SK-N-SH (cell line): ENCODE measurements at regions not wholly inside any gene's neighbourhood (a gene's known extent, or its start where the extent isn't known, plus 50 kb on each side); places are given as distances from the start of the nearest gene placed in this dataset.

Source experiments
- CTCF ChIA-PET: fragments of 300-600, 350-600 bp; formaldehyde crosslinking; extraction: SDS; loops from one replicate; lab custom pipeline; 2021; lab: Yijun Ruan, JAX
- POLR2A ChIA-PET: fragments of 350-600 bp; sonication (Branson Sonifier 250); formaldehyde crosslinking; extraction: SDS; loops from one replicate; lab custom pipeline; 2020; ENCODE audit warnings: antibody characterized with exemption, inconsistent platforms; lab: Yijun Ruan, JAX
- DNase-seq: peaks from one replicate; pipeline ENCODE4 v3.0.0; 2012
- H2AFZ ChIP-seq: fragments of 200-600 bp; sonication (generic); 2 replicates; pipeline ENCODE4 v1.8.1; 2016; ENCODE audit warnings: antibody characterized with exemption, mild to moderate bottlenecking, low read depth
- H3F3A ChIP-seq: fragments of 200-600 bp; sonication (generic); replicated peaks from 2 replicates; pipeline ENCODE3; 2016; ENCODE audit warnings: antibody characterized with exemption, mild to moderate bottlenecking; ENCODE audit not compliant: insufficient read depth
- H3K27ac ChIP-seq, 2 experiments: fragments of 200-500 bp in 1 of 2; fragments of 200-600 bp in 1 of 2; sonication (Bioruptor generic) in 1 of 2; sonication (generic), shearing (Covaris generic) in 1 of 2; 2 replicates each; pipeline versions ENCODE4 v1.5.1 to v1.6.1; 2014 to 2016; ENCODE audit warnings: low read depth in 2 of 2, inconsistent platforms in 1 of 2, low read length in 1 of 2, mild to moderate bottlenecking in 1 of 2, mixed read lengths in 1 of 2
- H3K27me3 ChIP-seq: fragments of 200-600 bp; sonication (generic), shearing (Covaris generic); 2 replicates; pipeline ENCODE4 v1.6.1; 2016; ENCODE audit warnings: mixed run types; ENCODE audit not compliant: insufficient read depth
- H3K36me3 ChIP-seq, 2 experiments: fragments of 200-500 bp in 1 of 2; fragments of 200-600 bp in 1 of 2; sonication (Bioruptor generic) in 1 of 2; sonication (generic) in 1 of 2; replicated peaks in 1 of 2; 2 replicates each; pipeline versions ENCODE3 to v1.5.1; 2014 to 2016; ENCODE audit warnings: low read length in 1 of 2, mild to moderate bottlenecking in 1 of 2; ENCODE audit not compliant: insufficient read depth in 2 of 2, control insufficient read depth in 1 of 2
- H3K4me1 ChIP-seq, 2 experiments: fragments of 200-500 bp in 1 of 2; fragments of 200-600 bp in 1 of 2; sonication (Bioruptor generic) in 1 of 2; sonication (generic), shearing (Covaris generic) in 1 of 2; 2 replicates each; pipeline versions ENCODE4 v1.5.1 to v1.6.1; 2014 to 2016; ENCODE audit warnings: low read depth in 1 of 2, low read length in 1 of 2, mixed run types in 1 of 2; ENCODE audit not compliant: insufficient read depth in 2 of 2, control insufficient read depth in 1 of 2
- H3K4me2 ChIP-seq: fragments of 200-600 bp; sonication (generic), shearing (Covaris generic); 2 replicates; pipeline ENCODE4 v1.6.1; 2017; ENCODE audit warnings: mixed run types
- H3K4me3 ChIP-seq, 2 experiments: fragments of 200-500 bp in 1 of 2; fragments of 200-600 bp in 1 of 2; sonication (Bioruptor generic) in 1 of 2; sonication (generic), shearing (Covaris generic) in 1 of 2; 2 replicates each; pipeline versions ENCODE4 v1.5.1 to v1.8.1; 2014 to 2016; ENCODE audit warnings: low read depth in 2 of 2, inconsistent platforms in 1 of 2, low read length in 1 of 2, mild to moderate bottlenecking in 1 of 2, mixed read lengths in 1 of 2, moderate library complexity in 1 of 2
- H3K79me2 ChIP-seq: fragments of 200-600 bp; sonication (generic); 2 replicates; pipeline ENCODE4 v1.8.1; 2017; ENCODE audit warnings: mild to moderate bottlenecking; ENCODE audit not compliant: insufficient read depth
- H3K9ac ChIP-seq: fragments of 200-600 bp; sonication (generic); 2 replicates; pipeline ENCODE4 v1.6.1; 2017; ENCODE audit warnings: mixed run types
- H3K9me2 ChIP-seq: fragments of 200-600 bp; sonication (generic); 2 replicates; pipeline ENCODE4 v1.6.1; 2017; ENCODE audit warnings: mixed run types
- H3K9me3 ChIP-seq: fragments of 200-600 bp; sonication (generic); 2 replicates; pipeline ENCODE4 v1.6.1; 2017; ENCODE audit warnings: mixed run types, mild to moderate bottlenecking, moderate library complexity
- H4K20me1 ChIP-seq: fragments of 200-600 bp; sonication (generic); 2 replicates; pipeline ENCODE4 v1.6.1; 2017; ENCODE audit warnings: mild to moderate bottlenecking, mixed run types; ENCODE audit not compliant: insufficient read depth
- CHD2 ChIP-seq: fragments of 150-350 bp; IDR thresholded peaks from 2 replicates; pipeline ENCODE4 v1.6.1; 2018; ENCODE audit warnings: low read length; ENCODE audit not compliant: partially characterized antibody
- EP300 ChIP-seq, 2 experiments: IDR thresholded peaks; 2 replicates each; pipeline versions ENCODE4 v1.4.0 to v1.6.1; 2012; ENCODE audit warnings: borderline replicate concordance in 1 of 2, low read depth in 1 of 2, low read length in 1 of 2
- FOSL2 ChIP-seq: IDR thresholded peaks from 2 replicates; pipeline ENCODE4 v1.4.0; 2012; ENCODE audit warnings: low read depth, mild to moderate bottlenecking, moderate library complexity, borderline replicate concordance
- FOXJ3 ChIP-seq: sonication (generic); formaldehyde crosslinking; IDR thresholded peaks from 2 replicates; pipeline ENCODE4 v1.5.1; 2020; ENCODE audit warnings: mild to moderate bottlenecking, missing genetic modification reagents
- GABPA ChIP-seq: IDR thresholded peaks from 2 replicates; pipeline ENCODE4 v1.4.0; 2012; ENCODE audit warnings: low read depth, mild to moderate bottlenecking
- GATA2 ChIP-seq: sonication (generic); formaldehyde crosslinking; IDR thresholded peaks from 2 replicates; pipeline ENCODE4 v1.5.0; 2020; ENCODE audit warnings: mild to moderate bottlenecking, missing genetic modification reagents
- IRF3 ChIP-seq: fragments of 150-350 bp; IDR thresholded peaks from 2 replicates; pipeline ENCODE4 v1.6.1; 2016; ENCODE audit warnings: mild to moderate bottlenecking, low read depth, low read length
- JUND ChIP-seq: IDR thresholded peaks from 2 replicates; pipeline ENCODE4 v1.4.0; 2012
- MEF2A ChIP-seq: IDR thresholded peaks from 2 replicates; pipeline ENCODE4 v1.4.0; 2012; ENCODE audit warnings: low read depth, borderline replicate concordance
- MXI1 ChIP-seq: IDR thresholded peaks from 2 replicates; pipeline ENCODE4 v1.6.1; 2012; ENCODE audit warnings: mild to moderate bottlenecking, low read depth, low read length, improper control_type of control experiment
- POLR2AphosphoS5 ChIP-seq: IDR thresholded peaks from 2 replicates; pipeline ENCODE4 v1.6.1; 2012; ENCODE audit warnings: low read depth, low read length
- RAD21 ChIP-seq: IDR thresholded peaks from 2 replicates; pipeline ENCODE4 v1.6.1; 2012; ENCODE audit warnings: mild to moderate bottlenecking, low read length
- RCOR1 ChIP-seq: fragments of 150-350 bp; IDR thresholded peaks from 2 replicates; pipeline ENCODE4 v1.6.1; 2017; ENCODE audit warnings: antibody characterized with exemption, low read length
- REST ChIP-seq: IDR thresholded peaks from 2 replicates; pipeline ENCODE4 v1.6.1; 2012; ENCODE audit warnings: mild to moderate bottlenecking, low read depth, low read length, moderate library complexity
- SIN3A ChIP-seq: IDR thresholded peaks from 2 replicates; pipeline ENCODE4 v1.6.1; 2012; ENCODE audit warnings: low read depth, mild to moderate bottlenecking, low read length, moderate library complexity, borderline replicate concordance
- TEAD4 ChIP-seq: IDR thresholded peaks from 2 replicates; pipeline ENCODE4 v1.4.0; 2012; ENCODE audit warnings: mild to moderate bottlenecking, borderline replicate concordance; ENCODE audit not compliant: insufficient read depth
- WGBS: methylation state at CpG from one replicate; pipeline ENCODE4 v1.1.6; 2017; ENCODE audit warnings: low lambda C conversion rate; 5-methylcytosine and 5-hydroxymethylcytosine counted together
- TF ChIP-seq, protein P1 (sequence below): fragments of 150-350 bp; IDR thresholded peaks from 2 replicates; pipeline ENCODE4 v1.6.1; 2017; ENCODE audit warnings: antibody characterized with exemption, low read length, low read depth, borderline replicate concordance
- TF ChIP-seq, protein P2 (sequence below): IDR thresholded peaks from 2 replicates; pipeline ENCODE4; 2012
- TF ChIP-seq, protein P3 (sequence below): fragments of 200-600 bp; sonication (generic); IDR thresholded peaks from 2 replicates; pipeline ENCODE4 v1.6.1; 2017; ENCODE audit warnings: antibody characterized with exemption, mild to moderate bottlenecking, moderate library complexity

DNA sequence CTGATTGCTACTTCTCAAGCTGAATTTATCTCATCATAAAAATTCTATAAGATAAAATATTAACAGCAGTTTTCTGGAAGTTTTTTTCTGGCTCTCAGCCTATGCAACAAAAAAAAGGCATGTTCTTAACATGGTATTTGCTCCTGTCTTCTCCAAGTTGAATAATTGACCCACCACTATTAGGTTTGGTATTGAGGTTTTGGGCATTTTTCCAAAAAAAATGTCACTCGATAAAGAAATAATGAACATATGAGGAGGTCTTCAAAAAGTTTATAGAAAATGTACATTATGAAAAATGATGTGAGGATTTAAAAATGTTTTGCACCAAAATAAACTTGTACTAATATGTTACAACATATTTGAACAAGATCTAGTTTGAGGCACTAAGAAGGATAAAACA, 808.6 kb upstream of the RAG2 start:
- Histone ChIP-seq H3K27me3 (no peaks in the 10 kb centered on the region), H4K20me1 (no peaks in the 10 kb centered on the region), H2AFZ (no peak overlapping the region), H3K4me1 (no peaks in the 10 kb centered on the region), H3K9me3 (no peaks in the 10 kb centered on the region), H3K9ac (no peak overlapping the region)
- TF ChIP-seq TEAD4 (no peak), GATA2 (CRISPR knock-in tag) (no peak), REST (no peak), EP300 (IDR thresholded peaks at IDR 0.05; ENCODE audit: borderline replicate concordance in 1 of 2, low read depth in 1 of 2, low read length in 1 of 2) (no peak), RCOR1 (no peak), MEF2A (no peak), FOSL2 (no peak), CHD2 (no peak), POLR2AphosphoS5 (no peak), FOXJ3 (CRISPR knock-in tag) (no peak), GABPA (no peak), MXI1 (no peak), RAD21 (no peak), IRF3 (no peak), JUND (no peak), SIN3A (no peak)
- TF ChIP-seq, protein P1, sequence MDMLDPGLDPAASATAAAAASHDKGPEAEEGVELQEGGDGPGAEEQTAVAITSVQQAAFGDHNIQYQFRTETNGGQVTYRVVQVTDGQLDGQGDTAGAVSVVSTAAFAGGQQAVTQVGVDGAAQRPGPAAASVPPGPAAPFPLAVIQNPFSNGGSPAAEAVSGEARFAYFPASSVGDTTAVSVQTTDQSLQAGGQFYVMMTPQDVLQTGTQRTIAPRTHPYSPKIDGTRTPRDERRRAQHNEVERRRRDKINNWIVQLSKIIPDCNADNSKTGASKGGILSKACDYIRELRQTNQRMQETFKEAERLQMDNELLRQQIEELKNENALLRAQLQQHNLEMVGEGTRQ: no peak
- TF ChIP-seq, protein P2, sequence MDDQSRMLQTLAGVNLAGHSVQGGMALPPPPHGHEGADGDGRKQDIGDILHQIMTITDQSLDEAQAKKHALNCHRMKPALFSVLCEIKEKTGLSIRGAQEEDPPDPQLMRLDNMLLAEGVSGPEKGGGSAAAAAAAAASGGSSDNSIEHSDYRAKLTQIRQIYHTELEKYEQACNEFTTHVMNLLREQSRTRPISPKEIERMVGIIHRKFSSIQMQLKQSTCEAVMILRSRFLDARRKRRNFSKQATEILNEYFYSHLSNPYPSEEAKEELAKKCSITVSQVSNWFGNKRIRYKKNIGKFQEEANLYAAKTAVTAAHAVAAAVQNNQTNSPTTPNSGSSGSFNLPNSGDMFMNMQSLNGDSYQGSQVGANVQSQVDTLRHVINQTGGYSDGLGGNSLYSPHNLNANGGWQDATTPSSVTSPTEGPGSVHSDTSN: no peak
- TF ChIP-seq, protein P3, sequence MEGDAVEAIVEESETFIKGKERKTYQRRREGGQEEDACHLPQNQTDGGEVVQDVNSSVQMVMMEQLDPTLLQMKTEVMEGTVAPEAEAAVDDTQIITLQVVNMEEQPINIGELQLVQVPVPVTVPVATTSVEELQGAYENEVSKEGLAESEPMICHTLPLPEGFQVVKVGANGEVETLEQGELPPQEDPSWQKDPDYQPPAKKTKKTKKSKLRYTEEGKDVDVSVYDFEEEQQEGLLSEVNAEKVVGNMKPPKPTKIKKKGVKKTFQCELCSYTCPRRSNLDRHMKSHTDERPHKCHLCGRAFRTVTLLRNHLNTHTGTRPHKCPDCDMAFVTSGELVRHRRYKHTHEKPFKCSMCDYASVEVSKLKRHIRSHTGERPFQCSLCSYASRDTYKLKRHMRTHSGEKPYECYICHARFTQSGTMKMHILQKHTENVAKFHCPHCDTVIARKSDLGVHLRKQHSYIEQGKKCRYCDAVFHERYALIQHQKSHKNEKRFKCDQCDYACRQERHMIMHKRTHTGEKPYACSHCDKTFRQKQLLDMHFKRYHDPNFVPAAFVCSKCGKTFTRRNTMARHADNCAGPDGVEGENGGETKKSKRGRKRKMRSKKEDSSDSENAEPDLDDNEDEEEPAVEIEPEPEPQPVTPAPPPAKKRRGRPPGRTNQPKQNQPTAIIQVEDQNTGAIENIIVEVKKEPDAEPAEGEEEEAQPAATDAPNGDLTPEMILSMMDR: no peak
- TF ChIP-seq, all 33 proteins: peak for 0
- 14% methylated on average over 1 of the region's 1 CpG for WGBS
- Histone ChIP-seq H3K27ac (no peak overlapping the region), H3K4me3 (no peak overlapping the region), H3K9me2 (no peaks in the 10 kb centered on the region), H3K4me2 (no peak overlapping the region), H3K36me3 (no peaks in the 10 kb centered on the region), H3K79me2 (no peaks in the 10 kb centered on the region), H3F3A (no peaks in the 10 kb centered on the region)
- ChIA-PET CTCF (no interaction called here), POLR2A (no interaction called here)
- no peak for DNase-seq
